HL-60 (cell line): ENCODE measurements at regions not wholly inside any gene's neighbourhood (a gene's known extent, or its start where the extent isn't known, plus 50 kb on each side); places are given as distances from the start of the nearest gene placed in this dataset.

Experiments used
- DNase-seq, 2 experiments: peaks; one replicate each; pipeline ENCODE4 v3.0.0-alpha.2; 2010 to 2020; ENCODE audit warnings: low read depth in 1 of 2, low spot score in 1 of 2
- H3K27ac ChIP-seq: fragments of 250-450 bp; sonication (Bioruptor Pico); replicated peaks from 2 replicates; pipeline ENCODE4 v1.5.1; 2020; ENCODE audit warnings: mild to moderate bottlenecking, moderate library complexity
- H3K27me3 ChIP-seq: fragments of 250-450 bp; sonication (Bioruptor Pico); 2 replicates; pipeline ENCODE4 v1.5.1; 2021; ENCODE audit warnings: mild to moderate bottlenecking, moderate library complexity; ENCODE audit not compliant: insufficient read depth, poor library complexity, severe bottlenecking
- H3K4me3 ChIP-seq: replicated peaks from 2 replicates; pipeline ENCODE4 v1.5.1; 2011; ENCODE audit warnings: mild to moderate bottlenecking, control low read depth, low read length; ENCODE audit not compliant: insufficient read depth
- CTCF ChIP-seq: IDR thresholded peaks from one replicate; pipeline ENCODE4 v1.5.1; 2011; ENCODE audit warnings: low read length, control low read depth, inconsistent platforms; ENCODE audit not compliant: insufficient read depth
- GABPA ChIP-seq: IDR thresholded peaks from 2 replicates; pipeline ENCODE4 v1.6.1; 2012; ENCODE audit warnings: low read depth
- POLR2AphosphoS5 ChIP-seq: IDR thresholded peaks from 2 replicates; pipeline ENCODE4 v1.6.1; 2012; ENCODE audit warnings: low read depth
- REST ChIP-seq: IDR thresholded peaks from 2 replicates; pipeline ENCODE4 v1.6.1; 2012; ENCODE audit warnings: low read depth; ENCODE audit not compliant: insufficient replicate concordance
- SPI1 ChIP-seq: IDR thresholded peaks from 2 replicates; pipeline ENCODE4 v1.6.1; 2012; ENCODE audit warnings: low read depth, mild to moderate bottlenecking, borderline replicate concordance

GRCh38 chr7:81025360-81025759 is 106.5 kb upstream of the SEMA3C start:
- Histone ChIP-seq H3K27ac (no peak overlapping the region), H3K4me3 (no peak overlapping the region), H3K27me3 (no peaks in the 10 kb centered on the region)
- TF ChIP-seq POLR2AphosphoS5 (no peak), CTCF (no peak), SPI1 (no peak), REST (no peak), GABPA (no peak)
- no peak for DNase-seq

GRCh38 chr7:81014908-81015307 is 96.1 kb upstream of the SEMA3C start:
- H3K4me3 ChIP-seq = no peak overlapping the region
- DNase-seq = no peak
- H3K27ac ChIP-seq = no peak overlapping the region
- no peaks in the 10 kb centered on the region for H3K27me3 ChIP-seq
- TF ChIP-seq POLR2AphosphoS5 (no peak), REST (no peak), CTCF (no peak), SPI1 (no peak), GABPA (no peak)

GRCh38 chr7:81014266-81014665 is 95.4 kb upstream of the SEMA3C start:
- Histone ChIP-seq H3K27ac (no peak overlapping the region), H3K4me3 (no peak overlapping the region), H3K27me3 (no peaks in the 10 kb centered on the region)
- TF ChIP-seq REST (no peak), SPI1 (no peak), CTCF (no peak), GABPA (no peak), POLR2AphosphoS5 (no peak)
- no peak for DNase-seq
